H1 (cell line): ENCODE measurements at regions not wholly inside any gene's neighbourhood (a gene's known extent, or its start where the extent isn't known, plus 50 kb on each side); places are given as distances from the start of the nearest gene placed in this dataset.

ENCODE experiments used
- CEBPB ChIP-seq: IDR thresholded peaks from 2 replicates; pipeline ENCODE4 v1.6.1; 2012; ENCODE audit warnings: low read depth, low read length
- CTCF ChIP-seq, 3 experiments: IDR thresholded peaks; 1 replicate in 2 of 3; 2 replicates in 1 of 3; pipeline versions ENCODE4 v1.5.1 to v1.6.1; 2011; ENCODE audit warnings: low read length in 3 of 3, mild to moderate bottlenecking in 3 of 3, inconsistent platforms in 2 of 3, low read depth in 1 of 3, moderate library complexity in 1 of 3; ENCODE audit not compliant: insufficient read depth in 1 of 3; ENCODE audit errors: control extremely low read depth in 1 of 3
- JUN ChIP-seq: IDR thresholded peaks from 2 replicates; pipeline ENCODE4 v1.6.1; 2011; ENCODE audit warnings: low read depth, mild to moderate bottlenecking, improper control_type of control experiment, low read length
- TAF1 ChIP-seq: IDR thresholded peaks from 2 replicates; pipeline ENCODE4 v1.6.1; 2011; ENCODE audit warnings: mild to moderate bottlenecking, low read depth, low read length
- TCF12 ChIP-seq: IDR thresholded peaks from 2 replicates; pipeline ENCODE4 v1.6.1; 2011; ENCODE audit warnings: low read depth, mild to moderate bottlenecking, low read length
- YY1 ChIP-seq: IDR thresholded peaks from 2 replicates; pipeline ENCODE4 v1.6.1; 2011; ENCODE audit warnings: low read depth, mild to moderate bottlenecking, low read length

GRCh38 chr6:15758631-15759215 lies 95.9 kb upstream of the DTNBP1 start (continued):
- TF ChIP-seq TAF1 (no peak), CTCF (IDR thresholded peaks at IDR 0.05; ENCODE audit: control extremely low read depth in 1 of 3, insufficient read depth in 1 of 3, low read depth in 1 of 3, low read length in 3 of 3) (no peak), TCF12 (no peak), CEBPB (no peak), YY1 (no peak), JUN (no peak)
